HG03196 (cell line): ENCODE measurements at regions not wholly inside any gene's neighbourhood (a gene's known extent, or its start where the extent isn't known, plus 50 kb on each side); places are given as distances from the start of the nearest gene placed in this dataset.

ENCODE experiments used
- ATAC-seq: cut with Tn5 transposase; IDR thresholded peaks from one replicate; pipeline ENCODE4 v1.9.1; 2021; ENCODE audit not compliant: unreplicated experiment

DNA sequence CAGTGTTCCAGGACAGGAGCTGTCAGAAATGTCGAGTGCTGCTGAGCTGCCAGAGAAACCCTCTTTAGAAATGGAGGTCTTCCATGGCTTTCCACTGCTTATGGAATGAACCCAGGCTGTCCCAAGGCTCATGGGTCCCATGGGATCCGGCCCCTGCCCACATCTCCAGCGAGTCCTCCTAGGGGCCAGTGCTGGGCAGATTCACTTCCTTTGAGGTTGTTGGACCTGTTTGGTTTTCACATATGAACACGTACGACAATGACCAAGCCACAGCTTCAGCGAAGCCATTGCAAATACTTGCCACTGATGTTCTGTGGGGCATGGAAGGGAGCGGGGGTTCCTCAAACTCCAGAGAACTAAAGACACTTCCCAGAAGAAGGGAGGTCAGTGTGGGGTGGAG, 483.3 kb downstream of the TBC1D22A start:
- no peak for ATAC-seq

- no peak for ATAC-seq
Measured at GRCh38 chr22:47245286-47245685, 482.8 kb downstream of the TBC1D22A start.

DNA sequence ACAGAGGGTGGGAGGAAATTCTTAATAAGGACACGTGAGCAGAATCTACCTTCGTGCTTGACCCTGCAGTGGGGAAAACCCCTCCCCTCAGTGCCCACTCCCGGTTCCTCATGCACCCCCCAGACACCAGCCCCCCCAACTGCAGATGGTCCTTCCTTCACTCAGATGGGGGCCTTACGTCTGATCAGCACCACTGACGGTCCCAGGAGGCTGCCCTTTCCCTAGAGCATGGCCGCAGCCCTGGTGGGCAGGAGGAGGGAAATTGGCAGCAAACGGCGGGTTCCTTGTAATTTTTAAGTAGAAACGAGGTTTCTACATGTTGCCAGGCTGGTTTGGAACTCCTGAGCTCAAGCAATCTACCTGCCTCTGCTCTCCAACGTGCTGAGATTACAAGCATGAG, 477.7 kb downstream of the TBC1D22A start:
- no peak for ATAC-seq

DNA sequence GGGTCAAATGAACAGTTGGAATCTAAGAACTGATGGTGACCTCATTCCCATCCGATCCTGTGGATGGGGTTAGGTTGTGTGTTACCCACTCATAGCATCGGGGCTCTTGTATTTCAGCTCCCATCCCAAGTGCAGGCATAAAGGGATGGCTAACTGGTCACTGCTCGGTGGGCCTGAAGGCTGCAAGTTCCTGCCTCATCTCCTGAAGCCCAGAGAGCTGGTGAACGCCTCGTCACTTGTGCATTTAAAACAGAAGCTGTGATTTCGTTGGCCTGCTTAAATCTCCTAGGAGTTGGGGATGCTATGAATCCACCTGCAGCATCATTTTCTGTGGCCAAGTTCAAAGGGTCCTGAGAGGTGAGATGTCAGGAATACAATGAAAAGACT, 477.0 kb downstream of the TBC1D22A start:
- no peak for ATAC-seq

GRCh38 chr22:47238690-47239473, 476.4 kb downstream of the TBC1D22A start:
- no peak for ATAC-seq

- no peak for ATAC-seq
Measured at GRCh38 chr22:47237890-47238480, 475.5 kb downstream of the TBC1D22A start.

DNA sequence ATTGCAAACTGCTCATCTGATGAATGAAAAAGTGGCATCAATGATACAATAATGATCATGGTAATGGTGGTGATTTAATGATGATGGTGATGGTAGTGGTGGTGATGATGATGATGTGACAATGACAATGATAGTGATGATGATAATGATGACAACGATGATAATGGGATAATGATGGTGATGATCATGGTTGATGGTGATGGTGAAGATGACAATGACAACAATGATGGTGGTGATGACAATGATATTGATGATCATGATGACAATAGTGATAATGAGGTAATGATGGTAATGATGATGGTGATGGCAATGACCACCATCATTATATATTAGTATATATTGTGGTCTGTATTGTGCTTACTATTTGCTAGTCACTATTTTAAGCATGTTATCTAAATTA, 474.3 kb downstream of the TBC1D22A start:
- no peak for ATAC-seq

GRCh38 chr22:47236161-47236560, 473.7 kb downstream of the TBC1D22A start:
- ATAC-seq = no peak

DNA sequence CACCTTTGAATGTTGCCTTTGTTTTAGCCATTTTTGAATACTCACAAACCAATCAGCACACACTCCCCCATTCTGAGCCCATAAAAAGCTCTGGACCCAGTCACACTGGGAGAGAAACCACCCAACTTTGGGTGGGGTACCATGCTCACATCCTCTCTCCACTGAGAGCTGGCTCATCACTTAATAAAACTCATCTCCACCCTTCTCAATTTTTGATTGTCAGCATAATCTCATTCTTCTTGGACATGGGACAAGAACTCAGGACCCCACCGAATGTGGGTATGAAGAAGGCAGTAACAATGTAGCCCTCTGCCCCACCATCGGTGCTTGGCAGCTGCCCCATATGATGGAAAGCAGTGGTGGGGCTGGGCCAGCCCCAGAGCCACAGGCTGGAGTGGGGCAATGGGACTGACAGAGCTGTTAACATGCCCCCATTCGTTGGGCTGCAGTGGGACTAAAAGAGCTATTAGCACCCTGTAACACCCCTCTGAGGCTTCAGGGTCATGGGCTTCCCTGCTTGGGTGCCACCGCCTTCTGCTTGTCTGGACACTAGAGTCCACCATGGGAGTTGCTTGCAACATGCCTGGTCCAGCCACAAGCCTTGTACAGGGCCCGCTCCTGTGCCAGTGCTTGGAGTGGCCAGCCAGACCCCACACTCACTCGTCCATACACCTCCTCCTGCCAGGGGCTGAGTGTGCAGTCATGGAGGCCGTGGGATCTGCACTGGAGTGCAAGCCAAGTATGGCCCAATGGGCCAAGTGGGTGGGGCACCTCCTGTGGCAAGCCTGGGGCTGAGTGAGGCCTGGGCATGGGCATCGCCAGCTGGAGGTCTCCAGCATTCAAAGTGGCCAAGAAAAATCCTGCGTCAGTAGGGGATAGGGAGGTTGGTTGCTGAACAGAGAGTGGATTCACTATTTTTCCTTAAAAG, 471.1 kb downstream of the TBC1D22A start:
- no peak for ATAC-seq

- ATAC-seq = no peak
Measured at GRCh38 chr22:47232753-47233152, 470.3 kb downstream of the TBC1D22A start.

DNA sequence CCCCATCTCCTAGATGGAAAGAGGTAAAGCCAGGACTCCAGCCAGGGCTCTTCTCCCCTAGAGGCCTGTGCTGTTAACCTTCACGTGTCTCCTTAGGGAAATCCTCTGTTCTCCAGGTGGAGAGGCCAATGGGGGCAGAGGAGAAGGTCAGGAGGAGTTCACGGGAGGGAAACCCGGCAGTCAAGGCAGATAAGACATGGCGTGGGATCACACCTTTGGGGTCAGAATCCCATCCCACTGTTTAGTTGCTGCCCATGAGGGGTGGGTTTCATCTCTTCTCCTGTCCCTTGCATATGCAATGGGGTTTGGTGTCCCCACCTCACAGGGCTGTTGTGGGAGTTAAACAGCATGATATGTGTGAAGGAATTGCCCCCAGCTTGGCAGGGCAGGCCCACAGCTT, 469.7 kb downstream of the TBC1D22A start:
- no peak for ATAC-seq

DNA sequence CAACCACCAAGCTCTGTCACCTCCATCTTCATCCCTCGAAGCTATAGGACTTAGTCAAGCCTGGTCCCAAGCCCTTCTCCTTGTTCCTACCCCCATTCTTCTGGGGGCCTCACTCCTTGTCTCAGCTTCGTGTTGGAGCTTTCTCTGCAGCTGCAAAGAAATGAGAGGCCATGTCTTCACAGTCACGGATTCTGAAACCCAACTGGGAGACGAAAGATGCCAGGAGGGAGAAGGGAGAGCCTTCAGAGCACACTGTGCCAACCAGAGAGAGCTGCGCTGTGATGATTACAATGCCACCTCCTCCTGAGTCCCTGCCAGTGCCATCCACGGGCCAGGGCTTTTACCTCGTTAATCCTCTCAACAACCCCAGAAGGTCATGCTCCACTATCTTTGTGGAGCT, 469.3 kb downstream of the TBC1D22A start:
- no peak for ATAC-seq

DNA sequence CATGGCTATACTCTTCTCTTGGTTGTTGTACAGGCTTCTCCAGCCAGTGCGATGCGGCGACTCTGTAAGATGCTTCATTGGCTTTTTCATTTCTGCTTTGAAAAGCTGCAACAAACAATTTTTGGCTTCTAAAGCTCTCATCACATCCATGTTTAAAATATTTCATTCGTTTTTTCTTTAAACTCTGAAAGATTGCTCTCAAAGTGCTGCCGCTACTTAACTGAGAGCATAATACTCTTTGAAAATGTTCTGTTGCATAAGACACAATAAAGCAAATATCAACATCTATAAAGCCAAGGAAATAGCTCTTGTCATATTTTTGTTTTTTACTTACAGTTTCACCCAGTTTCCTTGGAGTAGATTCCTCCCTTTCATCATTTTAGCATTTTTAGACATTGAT, 468.3 kb downstream of the TBC1D22A start:
- no peak for ATAC-seq

DNA sequence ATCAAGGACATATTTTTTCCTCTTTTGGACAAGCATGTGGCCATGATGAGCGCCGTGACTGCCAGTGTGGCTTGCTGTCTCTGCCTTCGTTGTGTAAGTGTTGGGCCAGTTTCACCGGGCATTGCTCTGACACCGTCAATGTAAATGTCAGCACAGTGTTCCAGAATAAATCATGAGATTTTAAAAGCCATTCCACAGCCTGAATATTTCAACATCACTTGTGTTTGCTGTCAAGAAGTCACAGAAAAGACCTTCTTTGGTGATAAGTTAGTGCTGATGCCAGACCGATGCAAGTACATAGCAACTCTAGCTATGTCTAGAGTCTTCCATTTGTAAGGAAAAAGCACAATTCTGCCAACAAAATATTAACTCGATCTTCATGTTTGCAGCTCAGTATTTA, 467.8 kb downstream of the TBC1D22A start:
- no peak for ATAC-seq

DNA sequence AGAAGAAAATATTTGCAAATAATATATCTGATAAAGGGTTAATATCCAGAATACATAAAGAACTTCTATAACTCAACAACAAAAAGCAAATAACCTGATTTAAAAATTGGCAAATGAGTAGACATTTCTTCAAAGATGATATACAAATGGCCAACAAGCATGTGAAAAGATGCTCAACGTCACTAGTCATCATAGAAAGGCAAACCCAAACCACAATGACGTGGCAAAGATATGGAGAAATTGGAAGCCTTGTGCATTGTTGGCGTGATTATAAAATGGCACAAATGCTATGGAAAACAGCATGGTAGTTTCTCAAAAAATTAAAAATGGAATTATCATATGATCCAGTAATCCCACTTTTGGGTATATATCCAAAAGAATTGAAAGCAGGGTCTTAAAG, 466.3 kb downstream of the TBC1D22A start:
- no peak for ATAC-seq

- no peak for ATAC-seq
Measured at GRCh38 chr22:47225931-47226633, 463.6 kb downstream of the TBC1D22A start.

DNA sequence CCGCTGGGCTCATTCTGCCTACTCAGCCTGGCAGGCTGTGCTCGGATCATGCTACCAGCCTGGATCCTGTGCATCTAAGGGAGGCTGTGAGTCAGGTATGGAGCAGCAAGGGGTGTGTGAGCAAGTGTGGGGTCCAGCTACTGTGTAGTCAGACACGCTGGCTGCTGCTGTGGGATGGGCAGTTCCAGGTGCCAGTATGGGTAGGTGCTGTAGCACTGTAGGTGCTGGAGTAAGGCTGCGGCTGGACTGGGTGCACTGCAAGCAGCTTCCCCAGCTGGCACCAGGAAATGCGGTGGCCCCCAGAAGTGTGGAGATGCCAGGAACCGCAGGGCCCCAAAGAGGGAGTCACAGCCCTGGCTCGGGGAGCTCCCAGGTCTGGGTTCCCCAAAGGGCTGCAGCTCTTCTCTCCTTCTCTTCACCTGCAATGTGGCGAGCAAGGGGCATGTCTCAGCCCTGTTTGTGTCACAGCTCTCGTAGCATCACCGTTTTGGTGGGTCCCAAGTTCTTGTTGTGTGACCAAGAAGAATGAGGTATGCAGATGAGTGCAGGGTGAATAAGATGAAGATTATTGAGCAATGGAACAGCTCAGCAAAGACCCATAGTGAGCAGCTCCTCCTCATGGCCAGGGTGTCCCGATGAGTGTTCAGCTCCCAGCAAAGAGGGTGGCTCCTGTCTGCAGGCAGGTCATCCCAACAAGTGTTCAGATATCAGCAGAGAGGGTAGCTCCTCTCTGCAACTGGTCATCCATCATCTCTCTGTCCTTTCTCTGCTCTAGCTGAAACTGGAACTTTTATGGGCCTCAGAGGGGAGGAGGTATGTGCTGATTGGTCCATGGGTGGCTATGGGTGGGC, 462.9 kb downstream of the TBC1D22A start:
- ATAC-seq = no peak
